Uterus (tissue), 2 donors: ENCODE measurements at regions not wholly inside any gene's neighbourhood (a gene's known extent, or its start where the extent isn't known, plus 50 kb on each side); places are given as distances from the start of the nearest gene placed in this dataset.

Experiments
- POLR2A ChIP-seq, 2 donors: fragments of 450-650 bp; IDR thresholded peaks; one replicate each; pipeline ENCODE4 v1.6.1; 2016; ENCODE audit warnings: antibody characterized with exemption in 2 of 2, mild to moderate bottlenecking in 1 of 2, moderate library complexity in 1 of 2
- TF ChIP-seq, protein P1 (sequence below), 4 experiments: fragments of 200-600 bp in 2 of 4; fragments of 450-650 bp in 2 of 4; sonication (generic) in 2 of 4; IDR thresholded peaks; one replicate each; pipeline ENCODE4 v1.5.1; 2016 to 2019; ENCODE audit warnings: antibody characterized with exemption in 4 of 4, mild to moderate bottlenecking in 2 of 4, moderate library complexity in 1 of 4

DNA sequence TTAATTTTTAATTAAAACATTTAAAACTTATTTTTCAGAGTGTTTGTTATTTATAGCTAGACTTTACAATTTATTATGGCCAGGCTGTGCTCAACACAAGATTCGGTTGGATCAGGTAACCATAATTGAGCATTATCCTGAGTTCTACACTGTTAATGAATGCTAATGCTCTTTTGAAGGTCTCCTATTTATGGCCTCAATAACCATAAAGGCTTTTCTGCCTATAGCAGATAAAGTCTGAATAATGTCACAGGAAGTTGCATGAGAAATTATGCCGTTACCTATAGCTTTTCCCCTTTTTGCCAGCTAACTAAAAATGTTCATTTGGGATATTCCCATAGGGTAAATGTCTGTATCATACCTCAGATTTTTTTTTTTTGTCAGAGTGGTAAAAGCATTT lies 269.4 kb upstream of the E2F7 start:
- TF ChIP-seq, protein P1, sequence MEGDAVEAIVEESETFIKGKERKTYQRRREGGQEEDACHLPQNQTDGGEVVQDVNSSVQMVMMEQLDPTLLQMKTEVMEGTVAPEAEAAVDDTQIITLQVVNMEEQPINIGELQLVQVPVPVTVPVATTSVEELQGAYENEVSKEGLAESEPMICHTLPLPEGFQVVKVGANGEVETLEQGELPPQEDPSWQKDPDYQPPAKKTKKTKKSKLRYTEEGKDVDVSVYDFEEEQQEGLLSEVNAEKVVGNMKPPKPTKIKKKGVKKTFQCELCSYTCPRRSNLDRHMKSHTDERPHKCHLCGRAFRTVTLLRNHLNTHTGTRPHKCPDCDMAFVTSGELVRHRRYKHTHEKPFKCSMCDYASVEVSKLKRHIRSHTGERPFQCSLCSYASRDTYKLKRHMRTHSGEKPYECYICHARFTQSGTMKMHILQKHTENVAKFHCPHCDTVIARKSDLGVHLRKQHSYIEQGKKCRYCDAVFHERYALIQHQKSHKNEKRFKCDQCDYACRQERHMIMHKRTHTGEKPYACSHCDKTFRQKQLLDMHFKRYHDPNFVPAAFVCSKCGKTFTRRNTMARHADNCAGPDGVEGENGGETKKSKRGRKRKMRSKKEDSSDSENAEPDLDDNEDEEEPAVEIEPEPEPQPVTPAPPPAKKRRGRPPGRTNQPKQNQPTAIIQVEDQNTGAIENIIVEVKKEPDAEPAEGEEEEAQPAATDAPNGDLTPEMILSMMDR (IDR thresholded peaks at IDR 0.05) = no peak
- TF ChIP-seq POLR2A (IDR thresholded peaks at IDR 0.05) = no peak
